AG08395 (cell line): ENCODE measurements at regions not wholly inside any gene's neighbourhood (a gene's known extent, or its start where the extent isn't known, plus 50 kb on each side); places are given as distances from the start of the nearest gene placed in this dataset.
A peak's percentile ranks its signal among the peaks of the same experiment; 100 is the strongest.

Source experiments
- DNase-seq: peaks from one replicate; pipeline ENCODE4 v3.0.0; 2012; ENCODE audit warnings: mixed read lengths, low spot score

- no peak for DNase-seq
Observed at GRCh38 chr9:129506041-129506440, 114.9 kb downstream of the C9orf50 start.

- DNase-seq, result no peak
Observed at GRCh38 chr9:129505270-129505902, 115.5 kb downstream of the C9orf50 start.

GRCh38 chr9:129504404-129504803 lies 116.5 kb downstream of the C9orf50 start:
- DNase-seq, result no peak

- no peak for DNase-seq
Observed at GRCh38 chr9:129501771-129502319, 119.1 kb downstream of the C9orf50 start.

GRCh38 chr9:129500863-129501770 lies 119.8 kb downstream of the C9orf50 start:
- no peak for DNase-seq

GRCh38 chr9:129500161-129500862 lies 120.6 kb downstream of the C9orf50 start:
- no peak for DNase-seq

- no peak for DNase-seq
Observed at GRCh38 chr9:129498451-129499384, 122.2 kb downstream of the C9orf50 start.

- DNase-seq, result no peak
Observed at GRCh38 chr9:129497813-129498450, 123.0 kb downstream of the C9orf50 start.

- peak; percentile 47 for DNase-seq
Observed at GRCh38 chr9:129497005-129497812, 123.7 kb downstream of the C9orf50 start.

- DNase-seq, result peak; percentile 87
Observed at GRCh38 chr9:129496473-129497004, 124.4 kb downstream of the C9orf50 start.

GRCh38 chr9:129495620-129496472 lies 125.1 kb downstream of the C9orf50 start:
- peak; percentile 96 for DNase-seq

- DNase-seq, result no peak
Observed at GRCh38 chr9:129494113-129494789, 126.7 kb downstream of the C9orf50 start.

GRCh38 chr9:129493706-129494047 lies 127.2 kb downstream of the C9orf50 start:
- no peak for DNase-seq

- no peak for DNase-seq
Observed at GRCh38 chr9:129493002-129493705, 127.7 kb downstream of the C9orf50 start.

- DNase-seq, result no peak
Observed at GRCh38 chr9:129491487-129491855, 129.4 kb downstream of the C9orf50 start.

GRCh38 chr9:129490583-129491486 lies 130.1 kb downstream of the C9orf50 start:
- DNase-seq, result no peak
